ENCODE measurements at regions not wholly inside any gene's neighbourhood (a gene's known extent, or its start where the extent isn't known, plus 50 kb on each side); places are given as distances from the start of the nearest gene placed in this dataset.

- no peak for DNase-seq (ENCODE audit: low read depth)
- ChIA-PET POLR2A (no interaction called here), CTCF (interaction anchor here (0.7 to 7.4 kb wide), 22 partner anchors 9 to 295 kb away, joined by 3 to 60 read pairs (median 4); no protein-coding TSS in a partner anchor)
- H3K27me3 ChIP-seq (ENCODE audit: control insufficient read depth, insufficient read depth, low read length) = peaks cover 8% of the 10 kb centered on the region
- peak; percentile 71 for TF ChIP-seq CTCF (IDR thresholded peaks at IDR 0.05; ENCODE audit: insufficient read depth, low read depth, low read length)
- no peak overlapping the region for H3K4me3 ChIP-seq (ENCODE audit: low read depth, low read length)
- no peaks in the 10 kb centered on the region for H3K36me3 ChIP-seq (ENCODE audit: control insufficient read depth, insufficient read depth, low read length)
These were observed 90.6 kb upstream of the FGF3 start for GRCh38 chr11:69909561-69910518.

- TF ChIP-seq CTCF (IDR thresholded peaks at IDR 0.05; ENCODE audit: insufficient read depth, low read depth, low read length) = no peak
- Histone ChIP-seq H3K4me3 (ENCODE audit: low read depth, low read length) (no peak overlapping the region), H3K27me3 (ENCODE audit: control insufficient read depth, insufficient read depth, low read length) (peaks cover 8% of the 10 kb centered on the region), H3K36me3 (ENCODE audit: control insufficient read depth, insufficient read depth, low read length) (no peaks in the 10 kb centered on the region)
- no peak for DNase-seq (ENCODE audit: low read depth)
- ChIA-PET CTCF (interaction anchor here (0.7 to 7.4 kb wide), 12 partner anchors 9 to 294 kb away, joined by 3 to 60 read pairs (median 6); partner anchors contain the start of gene FADD), POLR2A (no interaction called here)
These were observed 91.5 kb upstream of the FGF3 start for GRCh38 chr11:69910519-69911309.

- Histone ChIP-seq H3K4me3 (ENCODE audit: low read depth, low read length) (no peak overlapping the region), H3K36me3 (ENCODE audit: control insufficient read depth, insufficient read depth, low read length) (no peaks in the 10 kb centered on the region), H3K27me3 (ENCODE audit: control insufficient read depth, insufficient read depth, low read length) (peaks cover 8% of the 10 kb centered on the region)
- ChIA-PET CTCF (interaction anchor here (0.6 to 7.4 kb wide), 10 partner anchors 8 to 293 kb away, joined by 3 to 60 read pairs (median 7); partner anchors contain the start of gene FADD), POLR2A (no interaction called here)
- no peak for TF ChIP-seq CTCF (IDR thresholded peaks at IDR 0.05; ENCODE audit: insufficient read depth, low read depth, low read length)
- no peak for DNase-seq (ENCODE audit: low read depth)
These were observed 92.3 kb upstream of the FGF3 start for GRCh38 chr11:69911310-69912160.

GRCh38 chr11:69912161-69912910, 93.1 kb upstream of the FGF3 start:
- POLR2A ChIA-PET = no interaction called here
- TF ChIP-seq CTCF (IDR thresholded peaks at IDR 0.05; ENCODE audit: insufficient read depth, low read depth, low read length) = no peak
- DNase-seq (ENCODE audit: low read depth) = no peak

More at GRCh38 chr11:69912161-69912910, 93.1 kb upstream of the FGF3 start:
- CTCF ChIA-PET = interaction anchor here (1.7 to 7.4 kb wide), 5 partner anchors 13 to 290 kb away, joined by 5 to 60 read pairs (median 9); partner anchors contain the start of gene FADD
- H3K27me3 ChIP-seq (ENCODE audit: control insufficient read depth, insufficient read depth, low read length) = peaks cover 8% of the 10 kb centered on the region
- H3K4me3 ChIP-seq (ENCODE audit: low read depth, low read length) = no peak overlapping the region
- H3K36me3 ChIP-seq (ENCODE audit: control insufficient read depth, insufficient read depth, low read length) = no peaks in the 10 kb centered on the region

Data from BJ (cell line).